ENCODE measurements at regions not wholly inside any gene's neighbourhood (a gene's known extent, or its start where the extent isn't known, plus 50 kb on each side); places are given as distances from the start of the nearest gene placed in this dataset.
"Not testable (repeated sequence)": the region's sequence is repeated elsewhere in the genome, so short reads cannot be mapped to it uniquely, and the experiment has no call there.

DNA sequence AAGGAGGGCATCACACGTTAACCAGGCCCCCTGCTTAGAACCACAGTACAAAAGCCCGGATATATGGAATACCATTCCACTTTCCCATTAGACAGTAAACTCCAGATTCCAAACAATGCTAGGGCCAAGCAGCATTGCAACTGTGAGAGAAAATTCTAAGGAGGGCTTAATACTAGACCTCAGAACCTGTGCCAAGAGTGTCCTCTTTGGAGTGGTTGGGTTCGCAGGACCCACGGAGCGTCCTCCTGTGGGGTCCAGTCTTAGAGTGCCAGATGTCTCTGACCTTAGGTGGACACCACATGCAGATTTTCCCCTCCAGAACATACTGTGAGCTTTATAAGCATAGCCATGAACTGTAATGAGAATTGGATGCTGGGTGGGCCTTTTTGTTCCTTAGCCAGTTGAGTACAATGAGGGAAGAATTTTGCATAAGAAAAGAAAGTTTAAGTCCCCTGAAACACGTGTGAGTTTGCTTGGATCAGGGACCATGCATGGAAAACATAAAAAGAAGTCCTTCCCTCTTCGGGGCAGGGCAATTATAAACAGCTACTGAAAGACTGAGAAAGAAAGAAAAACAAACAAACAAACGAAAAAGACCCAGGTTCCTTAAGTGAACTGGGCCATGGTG lies 325.7 kb downstream of the NEK10 start:
- DNase-seq (ENCODE audit: low read depth): no peak
- no peak overlapping the region for H3K4me3 ChIP-seq (ENCODE audit: low read depth, low read length)
- TF ChIP-seq, protein P1, sequence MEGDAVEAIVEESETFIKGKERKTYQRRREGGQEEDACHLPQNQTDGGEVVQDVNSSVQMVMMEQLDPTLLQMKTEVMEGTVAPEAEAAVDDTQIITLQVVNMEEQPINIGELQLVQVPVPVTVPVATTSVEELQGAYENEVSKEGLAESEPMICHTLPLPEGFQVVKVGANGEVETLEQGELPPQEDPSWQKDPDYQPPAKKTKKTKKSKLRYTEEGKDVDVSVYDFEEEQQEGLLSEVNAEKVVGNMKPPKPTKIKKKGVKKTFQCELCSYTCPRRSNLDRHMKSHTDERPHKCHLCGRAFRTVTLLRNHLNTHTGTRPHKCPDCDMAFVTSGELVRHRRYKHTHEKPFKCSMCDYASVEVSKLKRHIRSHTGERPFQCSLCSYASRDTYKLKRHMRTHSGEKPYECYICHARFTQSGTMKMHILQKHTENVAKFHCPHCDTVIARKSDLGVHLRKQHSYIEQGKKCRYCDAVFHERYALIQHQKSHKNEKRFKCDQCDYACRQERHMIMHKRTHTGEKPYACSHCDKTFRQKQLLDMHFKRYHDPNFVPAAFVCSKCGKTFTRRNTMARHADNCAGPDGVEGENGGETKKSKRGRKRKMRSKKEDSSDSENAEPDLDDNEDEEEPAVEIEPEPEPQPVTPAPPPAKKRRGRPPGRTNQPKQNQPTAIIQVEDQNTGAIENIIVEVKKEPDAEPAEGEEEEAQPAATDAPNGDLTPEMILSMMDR (IDR thresholded peaks at IDR 0.05; ENCODE audit: low read depth, low read length): no peak
- TF ChIP-seq POLR2A (IDR thresholded peaks at IDR 0.05; ENCODE audit: extremely low read depth, insufficient read length): no peak

DNA sequence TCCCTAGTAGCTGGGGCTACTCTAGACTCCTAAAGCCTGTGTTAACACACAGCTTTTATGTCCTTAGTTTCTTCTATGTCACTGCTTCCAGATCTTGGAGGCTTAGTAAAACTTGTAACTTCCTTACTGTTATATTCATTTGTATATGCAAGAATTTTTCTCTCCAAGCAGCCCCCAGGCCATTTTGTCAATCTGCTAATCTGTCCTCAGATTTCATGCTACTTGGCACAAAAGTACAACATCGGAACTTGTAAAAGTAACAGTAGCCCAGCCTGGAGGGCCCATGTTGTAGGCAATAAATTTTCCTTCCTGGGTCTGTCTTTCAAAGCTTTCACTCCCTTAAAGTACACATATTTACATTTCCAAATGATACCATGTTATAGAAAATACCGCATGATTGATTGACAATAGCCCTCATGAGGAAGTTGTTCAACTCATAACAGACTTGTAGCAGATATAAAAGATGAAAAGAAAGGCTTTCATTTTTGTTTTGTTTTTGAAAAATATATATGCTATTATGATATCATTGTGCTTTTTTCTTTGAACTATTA lies 324.2 kb downstream of the NEK10 start:
- no peak for DNase-seq (ENCODE audit: low read depth)
- H3K4me3 ChIP-seq (ENCODE audit: low read depth, low read length): no peak overlapping the region
- TF ChIP-seq, protein P1 (IDR thresholded peaks at IDR 0.05; ENCODE audit: low read depth, low read length): no peak
- no peak for TF ChIP-seq MYC (IDR thresholded peaks at IDR 0.05; ENCODE audit: low read depth, low read length)
- no peak for TF ChIP-seq POLR2A (IDR thresholded peaks at IDR 0.05; ENCODE audit: extremely low read depth, insufficient read length)
- TF ChIP-seq, protein P2, sequence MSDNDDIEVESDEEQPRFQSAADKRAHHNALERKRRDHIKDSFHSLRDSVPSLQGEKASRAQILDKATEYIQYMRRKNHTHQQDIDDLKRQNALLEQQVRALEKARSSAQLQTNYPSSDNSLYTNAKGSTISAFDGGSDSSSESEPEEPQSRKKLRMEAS (IDR thresholded peaks at IDR 0.05; ENCODE audit: low read depth, low read length): no peak

DNA sequence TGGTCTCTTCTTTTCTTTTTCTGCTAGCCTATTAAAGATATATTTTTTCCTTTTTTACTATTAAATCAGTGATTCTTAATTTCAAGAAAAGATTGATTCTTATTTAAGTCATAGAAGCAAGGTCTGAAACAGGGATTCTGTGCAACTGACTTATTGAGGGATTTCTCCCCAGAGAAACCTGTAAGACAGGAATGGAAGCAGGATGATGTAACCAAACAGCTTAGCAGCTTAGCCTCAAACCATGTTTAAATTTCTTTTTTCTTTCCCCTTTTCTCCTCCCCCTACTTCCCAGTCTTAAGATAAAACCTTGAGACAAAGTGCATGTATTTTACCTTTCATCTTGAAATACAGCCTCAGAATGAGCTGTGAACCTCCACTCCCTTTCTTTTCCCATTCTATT lies 322.8 kb downstream of the NEK10 start:
- no peak for DNase-seq (ENCODE audit: low read depth)
- H3K4me3 ChIP-seq (ENCODE audit: low read depth, low read length): no peak overlapping the region
- TF ChIP-seq, protein P2 (IDR thresholded peaks at IDR 0.05; ENCODE audit: low read depth, low read length): no peak
- TF ChIP-seq MYC (IDR thresholded peaks at IDR 0.05; ENCODE audit: low read depth, low read length): no peak
- TF ChIP-seq, protein P1 (IDR thresholded peaks at IDR 0.05; ENCODE audit: low read depth, low read length): no peak
- TF ChIP-seq POLR2A (IDR thresholded peaks at IDR 0.05; ENCODE audit: extremely low read depth, insufficient read length): no peak

- DNase-seq (ENCODE audit: low read depth): no peak
- H3K4me3 ChIP-seq (ENCODE audit: low read depth, low read length): no peak overlapping the region
- TF ChIP-seq POLR2A (IDR thresholded peaks at IDR 0.05; ENCODE audit: extremely low read depth, insufficient read length) (no peak), MYC (IDR thresholded peaks at IDR 0.05; ENCODE audit: low read depth, low read length) (no peak)
- TF ChIP-seq, protein P1 (IDR thresholded peaks at IDR 0.05; ENCODE audit: low read depth, low read length): no peak
- TF ChIP-seq, protein P2 (IDR thresholded peaks at IDR 0.05; ENCODE audit: low read depth, low read length): no peak
Measured at GRCh38 chr3:27049792-27050191, 319.4 kb downstream of the NEK10 start.

- not testable (repeated sequence) for H3K4me3 ChIP-seq (ENCODE audit: low read depth, low read length); DNase-seq (ENCODE audit: low read depth)
Measured at GRCh38 chr3:27051527-27051926, 317.7 kb downstream of the NEK10 start.

GRCh38 chr3:27056326-27056725 lies 312.9 kb downstream of the NEK10 start:
- DNase-seq (ENCODE audit: low read depth): no peak
- H3K4me3 ChIP-seq (ENCODE audit: low read depth, low read length): no peak overlapping the region
- TF ChIP-seq MYC (IDR thresholded peaks at IDR 0.05; ENCODE audit: low read depth, low read length): no peak
- no peak for TF ChIP-seq POLR2A (IDR thresholded peaks at IDR 0.05; ENCODE audit: extremely low read depth, insufficient read length)
- TF ChIP-seq, protein P1 (IDR thresholded peaks at IDR 0.05; ENCODE audit: low read depth, low read length): no peak
- TF ChIP-seq, protein P2 (IDR thresholded peaks at IDR 0.05; ENCODE audit: low read depth, low read length): no peak

Data from NB4 (cell line).